GM19455 (cell line): ENCODE measurements at regions not wholly inside any gene's neighbourhood (a gene's known extent, or its start where the extent isn't known, plus 50 kb on each side); places are given as distances from the start of the nearest gene placed in this dataset.
"Not testable (repeated sequence)": the region's sequence is repeated elsewhere in the genome, so short reads cannot be mapped to it uniquely, and the experiment has no call there.

ENCODE experiments used
- ATAC-seq: cut with Tn5 transposase; IDR thresholded peaks from one replicate; pipeline ENCODE4 v1.9.1; 2021; ENCODE audit not compliant: unreplicated experiment

GRCh38 chr21:28160378-28160777 is 832.3 kb downstream of the LTN1 start:
- ATAC-seq, result no peak

GRCh38 chr21:28159396-28159795 is 833.3 kb downstream of the LTN1 start:
- ATAC-seq, result no peak

GRCh38 chr21:28156590-28156989 is 836.1 kb downstream of the LTN1 start:
- no peak for ATAC-seq

GRCh38 chr21:28154121-28154520 is 838.6 kb downstream of the LTN1 start:
- ATAC-seq, result no peak

- no peak for ATAC-seq
Observed at GRCh38 chr21:28152732-28153131, 839.9 kb downstream of the LTN1 start.

GRCh38 chr21:28151758-28152157 is 840.9 kb downstream of the LTN1 start:
- ATAC-seq, result no peak

- no peak for ATAC-seq
Observed at GRCh38 chr21:28150778-28151177, 841.9 kb downstream of the LTN1 start.

GRCh38 chr21:28148400-28149064 is 844.1 kb downstream of the LTN1 start:
- ATAC-seq, result no peak

GRCh38 chr21:28144653-28145052 is 848.0 kb downstream of the LTN1 start:
- no peak for ATAC-seq

GRCh38 chr21:28144089-28144488 is 848.6 kb downstream of the LTN1 start:
- no peak for ATAC-seq

GRCh38 chr21:28142697-28143096 is 850.0 kb downstream of the LTN1 start:
- no peak for ATAC-seq

- ATAC-seq, result no peak
Observed at GRCh38 chr21:28138272-28138671, 854.4 kb downstream of the LTN1 start.

GRCh38 chr21:28136656-28137255 is 855.9 kb downstream of the LTN1 start:
- no peak for ATAC-seq

GRCh38 chr21:28135646-28136045 is 857.0 kb downstream of the LTN1 start:
- no peak for ATAC-seq

- no peak for ATAC-seq
Observed at GRCh38 chr21:28133116-28133515, 859.6 kb downstream of the LTN1 start.

- ATAC-seq, result no peak
Observed at GRCh38 chr21:28132713-28133112, 860.0 kb downstream of the LTN1 start.

GRCh38 chr21:28127175-28127785 is 865.4 kb downstream of the LTN1 start:
- no peak for ATAC-seq

GRCh38 chr21:28126521-28127174 is 866.0 kb downstream of the LTN1 start:
- ATAC-seq, result no peak

GRCh38 chr21:28124541-28124940 is 868.1 kb downstream of the LTN1 start:
- no peak for ATAC-seq

GRCh38 chr21:28118570-28118969 is 874.1 kb downstream of the LTN1 start:
- no peak for ATAC-seq

- ATAC-seq, result not testable (repeated sequence)
Observed at GRCh38 chr21:28114986-28115385, 877.7 kb downstream of the LTN1 start.

GRCh38 chr21:28113718-28114117 is 879.0 kb downstream of the LTN1 start:
- ATAC-seq, result no peak
